Peyer's patch (tissue), 4 donors: ENCODE measurements at regions not wholly inside any gene's neighbourhood (a gene's known extent, or its start where the extent isn't known, plus 50 kb on each side); places are given as distances from the start of the nearest gene placed in this dataset.

Experiments
- POLR2A ChIP-seq, 2 donors: fragments of 450-650 bp; IDR thresholded peaks; one replicate each; pipeline ENCODE4 v1.5.1; 2017; ENCODE audit warnings: antibody characterized with exemption in 2 of 2, mild to moderate bottlenecking in 2 of 2, moderate library complexity in 2 of 2
- TF ChIP-seq, protein P1 (sequence below), 6 experiments: fragments of 450-650 bp in 4 of 6; fragments of 200-600 bp in 2 of 6; sonication (generic) in 1 of 6; IDR thresholded peaks; one replicate each; pipeline ENCODE4 v1.5.1; 2017 to 2019; ENCODE audit warnings: antibody characterized with exemption in 6 of 6, mild to moderate bottlenecking in 3 of 6, moderate library complexity in 1 of 6

DNA sequence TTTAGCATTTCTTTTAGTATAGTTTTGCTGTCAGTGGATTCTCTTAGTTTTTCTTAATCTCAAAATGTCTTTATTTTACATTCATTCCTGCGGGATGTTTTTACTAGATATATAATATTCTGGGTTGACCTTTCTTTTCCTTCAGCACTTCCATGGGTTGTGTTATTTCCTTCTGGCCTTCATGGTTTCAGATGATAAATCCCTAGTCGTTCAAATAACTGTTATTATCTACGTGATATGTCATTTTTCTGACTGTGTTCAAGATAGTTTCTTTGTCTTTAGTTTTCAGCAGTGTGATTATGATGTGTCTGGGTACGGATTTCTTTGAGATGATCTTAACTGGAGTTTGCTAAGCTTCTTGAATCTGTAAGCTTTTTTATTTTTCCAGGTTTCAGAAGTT, 75.7 kb upstream of the ELN start:
- TF ChIP-seq POLR2A (IDR thresholded peaks at IDR 0.05) = no peak
- TF ChIP-seq, protein P1, sequence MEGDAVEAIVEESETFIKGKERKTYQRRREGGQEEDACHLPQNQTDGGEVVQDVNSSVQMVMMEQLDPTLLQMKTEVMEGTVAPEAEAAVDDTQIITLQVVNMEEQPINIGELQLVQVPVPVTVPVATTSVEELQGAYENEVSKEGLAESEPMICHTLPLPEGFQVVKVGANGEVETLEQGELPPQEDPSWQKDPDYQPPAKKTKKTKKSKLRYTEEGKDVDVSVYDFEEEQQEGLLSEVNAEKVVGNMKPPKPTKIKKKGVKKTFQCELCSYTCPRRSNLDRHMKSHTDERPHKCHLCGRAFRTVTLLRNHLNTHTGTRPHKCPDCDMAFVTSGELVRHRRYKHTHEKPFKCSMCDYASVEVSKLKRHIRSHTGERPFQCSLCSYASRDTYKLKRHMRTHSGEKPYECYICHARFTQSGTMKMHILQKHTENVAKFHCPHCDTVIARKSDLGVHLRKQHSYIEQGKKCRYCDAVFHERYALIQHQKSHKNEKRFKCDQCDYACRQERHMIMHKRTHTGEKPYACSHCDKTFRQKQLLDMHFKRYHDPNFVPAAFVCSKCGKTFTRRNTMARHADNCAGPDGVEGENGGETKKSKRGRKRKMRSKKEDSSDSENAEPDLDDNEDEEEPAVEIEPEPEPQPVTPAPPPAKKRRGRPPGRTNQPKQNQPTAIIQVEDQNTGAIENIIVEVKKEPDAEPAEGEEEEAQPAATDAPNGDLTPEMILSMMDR (IDR thresholded peaks at IDR 0.05) = no peak
